GM19025 (cell line): ENCODE measurements at regions not wholly inside any gene's neighbourhood (a gene's known extent, or its start where the extent isn't known, plus 50 kb on each side); places are given as distances from the start of the nearest gene placed in this dataset.

Experiments used
- ATAC-seq: cut with Tn5 transposase; IDR thresholded peaks from one replicate; pipeline ENCODE4 v1.9.1; 2021; ENCODE audit warnings: mild to moderate bottlenecking, low read depth, moderate library complexity; ENCODE audit not compliant: unreplicated experiment

GRCh38 chr3:70583682-70584081, 271.2 kb upstream of the MDFIC2 start:
- ATAC-seq, result no peak

- no peak for ATAC-seq
Measured at GRCh38 chr3:70582803-70583202, 270.4 kb upstream of the MDFIC2 start.

GRCh38 chr3:70580021-70580420, 267.6 kb upstream of the MDFIC2 start:
- ATAC-seq, result no peak

- no peak for ATAC-seq
Measured at GRCh38 chr3:70571696-70572095, 259.3 kb upstream of the MDFIC2 start.

GRCh38 chr3:70570584-70570983, 258.1 kb upstream of the MDFIC2 start:
- ATAC-seq, result no peak

- no peak for ATAC-seq
Measured at GRCh38 chr3:70568626-70569025, 256.2 kb upstream of the MDFIC2 start.

- no peak for ATAC-seq
Measured at GRCh38 chr3:70565861-70566260, 253.4 kb upstream of the MDFIC2 start.

GRCh38 chr3:70564552-70564951, 252.1 kb upstream of the MDFIC2 start:
- no peak for ATAC-seq

GRCh38 chr3:70561796-70562195, 249.4 kb upstream of the MDFIC2 start:
- no peak for ATAC-seq

GRCh38 chr3:70558956-70559355, 246.5 kb upstream of the MDFIC2 start:
- ATAC-seq, result no peak

GRCh38 chr3:70557976-70558375, 245.5 kb upstream of the MDFIC2 start:
- no peak for ATAC-seq

- no peak for ATAC-seq
Measured at GRCh38 chr3:70556056-70556455, 243.6 kb upstream of the MDFIC2 start.

GRCh38 chr3:70554170-70554569, 241.7 kb upstream of the MDFIC2 start:
- ATAC-seq, result no peak

GRCh38 chr3:70550723-70551319, 238.4 kb upstream of the MDFIC2 start:
- peak; percentile 83 for ATAC-seq

- no peak for ATAC-seq
Measured at GRCh38 chr3:70546679-70547078, 234.2 kb upstream of the MDFIC2 start.

GRCh38 chr3:70543493-70543892, 231.1 kb upstream of the MDFIC2 start:
- no peak for ATAC-seq

- no peak for ATAC-seq
Measured at GRCh38 chr3:70539908-70540307, 227.5 kb upstream of the MDFIC2 start.

GRCh38 chr3:70532806-70533205, 220.4 kb upstream of the MDFIC2 start:
- ATAC-seq, result no peak

GRCh38 chr3:70531838-70532489, 219.5 kb upstream of the MDFIC2 start:
- no peak for ATAC-seq

GRCh38 chr3:70531063-70531657, 218.7 kb upstream of the MDFIC2 start:
- no peak for ATAC-seq

GRCh38 chr3:70530626-70531025, 218.2 kb upstream of the MDFIC2 start:
- ATAC-seq, result no peak

GRCh38 chr3:70527026-70527425, 214.6 kb upstream of the MDFIC2 start:
- ATAC-seq, result no peak
